Mammary epithelial cell (primary cell): ENCODE measurements at regions not wholly inside any gene's neighbourhood (a gene's known extent, or its start where the extent isn't known, plus 50 kb on each side); places are given as distances from the start of the nearest gene placed in this dataset.

Experiments used
- EZH2 ChIP-seq: IDR thresholded peaks from 2 replicates; pipeline ENCODE4 v1.6.1; 2012; ENCODE audit warnings: low read length, inconsistent platforms, borderline replicate concordance
- TF ChIP-seq, protein P1 (sequence below), 2 donors: IDR thresholded peaks in 1 of 2; conservative IDR thresholded peaks in 1 of 2; 2 replicates each; pipeline ENCODE4 v1.5.1; 2011 to 2012; ENCODE audit warnings: inconsistent platforms in 2 of 2, low read length in 2 of 2, mild to moderate bottlenecking in 2 of 2, control low read depth in 1 of 2, low read depth in 1 of 2; ENCODE audit not compliant: insufficient read depth in 1 of 2; ENCODE audit errors: extremely low read depth in 1 of 2

DNA sequence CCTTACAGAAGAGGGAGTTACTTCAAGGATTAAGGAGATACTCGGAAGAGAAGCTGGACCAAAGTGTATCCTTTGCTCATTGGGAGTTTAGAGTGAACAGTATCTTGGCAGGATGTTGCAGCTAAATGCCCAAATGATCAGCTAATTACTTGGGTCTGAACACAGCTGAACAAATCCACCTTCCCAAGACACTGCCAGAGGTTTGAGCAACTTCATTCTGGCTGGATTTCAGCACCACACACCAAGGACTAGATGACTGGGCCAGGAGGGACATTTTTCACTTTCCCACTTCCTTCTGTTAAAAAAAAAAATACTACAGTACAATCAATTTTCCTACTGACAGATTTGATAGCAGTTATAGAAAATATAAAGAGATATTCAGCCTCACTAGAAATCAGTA, 324.6 kb downstream of the MID1IP1 start:
- TF ChIP-seq, protein P1, sequence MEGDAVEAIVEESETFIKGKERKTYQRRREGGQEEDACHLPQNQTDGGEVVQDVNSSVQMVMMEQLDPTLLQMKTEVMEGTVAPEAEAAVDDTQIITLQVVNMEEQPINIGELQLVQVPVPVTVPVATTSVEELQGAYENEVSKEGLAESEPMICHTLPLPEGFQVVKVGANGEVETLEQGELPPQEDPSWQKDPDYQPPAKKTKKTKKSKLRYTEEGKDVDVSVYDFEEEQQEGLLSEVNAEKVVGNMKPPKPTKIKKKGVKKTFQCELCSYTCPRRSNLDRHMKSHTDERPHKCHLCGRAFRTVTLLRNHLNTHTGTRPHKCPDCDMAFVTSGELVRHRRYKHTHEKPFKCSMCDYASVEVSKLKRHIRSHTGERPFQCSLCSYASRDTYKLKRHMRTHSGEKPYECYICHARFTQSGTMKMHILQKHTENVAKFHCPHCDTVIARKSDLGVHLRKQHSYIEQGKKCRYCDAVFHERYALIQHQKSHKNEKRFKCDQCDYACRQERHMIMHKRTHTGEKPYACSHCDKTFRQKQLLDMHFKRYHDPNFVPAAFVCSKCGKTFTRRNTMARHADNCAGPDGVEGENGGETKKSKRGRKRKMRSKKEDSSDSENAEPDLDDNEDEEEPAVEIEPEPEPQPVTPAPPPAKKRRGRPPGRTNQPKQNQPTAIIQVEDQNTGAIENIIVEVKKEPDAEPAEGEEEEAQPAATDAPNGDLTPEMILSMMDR (conservative IDR thresholded peaks at IDR 0.05 in 1 of 2, IDR thresholded peaks at IDR 0.05 in 1 of 2; ENCODE audit: extremely low read depth in 1 of 2, insufficient read depth in 1 of 2, low read depth in 1 of 2, low read length in 2 of 2) = no peak
- TF ChIP-seq EZH2 = no peak
